OCI-LY3 (cell line): ENCODE measurements at regions not wholly inside any gene's neighbourhood (a gene's known extent, or its start where the extent isn't known, plus 50 kb on each side); places are given as distances from the start of the nearest gene placed in this dataset.

Experiments used
- CTCF ChIP-seq: fragments of 200-600, 300-600 bp; sonication (generic); IDR thresholded peaks from 2 replicates; pipeline ENCODE4 v1.5.1; 2014; ENCODE audit warnings: antibody characterized with exemption, low read length, low read depth
- EZH2phosphoT487 ChIP-seq: fragments of 200-600 bp; shearing (Covaris generic); IDR thresholded peaks from 2 replicates; pipeline ENCODE4 v1.6.1; 2018; ENCODE audit warnings: antibody characterized with exemption, mixed run types, low read depth

DNA sequence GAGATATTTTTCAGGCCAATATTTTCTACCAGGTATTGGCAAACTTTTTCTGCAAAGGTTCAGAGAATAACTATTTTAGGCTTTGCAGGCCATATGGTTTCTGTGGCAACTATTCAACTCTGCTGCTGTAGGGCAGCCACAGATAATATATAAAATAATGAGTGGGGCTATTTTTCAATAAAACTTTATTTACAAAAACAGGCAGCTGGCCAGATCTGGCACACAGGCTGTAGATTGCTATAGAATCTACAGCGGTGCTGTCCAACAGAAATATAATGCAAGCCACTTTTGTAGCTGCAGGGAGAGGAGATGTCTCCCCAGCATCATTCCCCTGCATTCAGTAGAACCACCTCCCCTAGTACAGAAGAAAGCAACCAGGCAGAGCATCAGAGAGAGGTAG is 97.6 kb upstream of the BCOR start:
- TF ChIP-seq CTCF (no peak), EZH2phosphoT487 (no peak)
